ENCODE measurements at regions not wholly inside any gene's neighbourhood (a gene's known extent, or its start where the extent isn't known, plus 50 kb on each side); places are given as distances from the start of the nearest gene placed in this dataset.

GRCh38 chr3:3333571-3333970, 154.1 kb upstream of the CRBN start:
- Histone ChIP-seq H3K27ac (no peak overlapping the region), H3K4me1 (no peaks in the 10 kb centered on the region), H3K36me3 (no peaks in the 10 kb centered on the region), H3K4me3 (no peak overlapping the region), H3K9me3 (no peaks in the 10 kb centered on the region), H3K27me3 (replicated peaks in 1 of 7) (no peaks in the 10 kb centered on the region)
- no peak for DNase-seq
- 79 to 93% (median 85%) methylated on average over 2 of the region's 2 CpGs for WGBS, 5 donors
- TF ChIP-seq POLR2AphosphoS5 (IDR thresholded peaks at IDR 0.05) (no peak), POLR2A (IDR thresholded peaks at IDR 0.05) (no peak), CTCF (IDR thresholded peaks at IDR 0.05 in 8 of 11, conservative IDR thresholded peaks at IDR 0.05 in 3 of 11) (no peak)
- intact Hi-C loops (cut with DNase I; ENCODE audit: low total_unique reads) = no loop called here

GRCh38 chr3:3316521-3316920, 137.0 kb upstream of the CRBN start:
- Histone ChIP-seq H3K9me3 (peaks cover 0 to 12% (median 3%) of the 10 kb centered on the region in 8 donors), H3K4me3 (no peak overlapping the region), H3K36me3 (no peaks in the 10 kb centered on the region), H3K4me1 (no peaks in the 10 kb centered on the region), H3K27me3 (replicated peaks in 1 of 7) (no peaks in the 10 kb centered on the region), H3K27ac (no peak overlapping the region)
- intact Hi-C loops (cut with DNase I; ENCODE audit: low total_unique reads) = no loop called here
- no peak for DNase-seq
- no peak for TF ChIP-seq POLR2A (IDR thresholded peaks at IDR 0.05)
- WGBS, 5 donors = 47 to 57% (median 53%) methylated on average over 3 of the region's 3 CpGs

GRCh38 chr3:3315846-3316245, 136.4 kb upstream of the CRBN start:
- Histone ChIP-seq H3K27ac (no peak overlapping the region), H3K4me3 (no peak overlapping the region), H3K9me3 (peaks cover 0 to 12% (median 3%) of the 10 kb centered on the region in 8 donors), H3K4me1 (no peaks in the 10 kb centered on the region), H3K27me3 (replicated peaks in 1 of 7) (no peaks in the 10 kb centered on the region), H3K36me3 (no peaks in the 10 kb centered on the region)
- DNase-seq = no peak
- intact Hi-C loops (cut with DNase I; ENCODE audit: low total_unique reads) = no loop called here
- 75 to 89% (median 86%) methylated on average over 7 of the region's 7 CpGs for WGBS, 5 donors
- TF ChIP-seq POLR2A (IDR thresholded peaks at IDR 0.05) (no peak), CTCF (IDR thresholded peaks at IDR 0.05 in 8 of 11, conservative IDR thresholded peaks at IDR 0.05 in 3 of 11) (no peak), POLR2AphosphoS5 (IDR thresholded peaks at IDR 0.05) (no peak)

- Histone ChIP-seq H3K4me1 (no peaks in the 10 kb centered on the region), H3K36me3 (no peaks in the 10 kb centered on the region), H3K27ac (no peak overlapping the region), H3K4me3 (no peak overlapping the region), H3K27me3 (replicated peaks in 1 of 7) (no peaks in the 10 kb centered on the region), H3K9me3 (no peaks in the 10 kb centered on the region)
- intact Hi-C loops (cut with DNase I; ENCODE audit: low total_unique reads) = no loop called here
- WGBS, 5 donors = 46 to 65% (median 52%) methylated on average over 3 of the region's 3 CpGs
- no peak for TF ChIP-seq POLR2A (IDR thresholded peaks at IDR 0.05)
- no peak for TF ChIP-seq POLR2AphosphoS5 (IDR thresholded peaks at IDR 0.05)
- no peak for TF ChIP-seq CTCF (IDR thresholded peaks at IDR 0.05 in 8 of 11, conservative IDR thresholded peaks at IDR 0.05 in 3 of 11)
- DNase-seq = no peak
Observed at GRCh38 chr3:3309887-3310286, 130.4 kb upstream of the CRBN start.

GRCh38 chr3:3308809-3309208, 129.3 kb upstream of the CRBN start:
- no peak overlapping the region for H3K4me3 ChIP-seq
- no peak for DNase-seq
- intact Hi-C loops (cut with DNase I; ENCODE audit: low total_unique reads) = no loop called here
- H3K27ac ChIP-seq = no peak overlapping the region
- no peaks in the 10 kb centered on the region for H3K4me1 ChIP-seq
- WGBS, 5 donors = 83 to 88% (median 84%) methylated on average over 3 of the region's 3 CpGs
- TF ChIP-seq CTCF (IDR thresholded peaks at IDR 0.05 in 8 of 11, conservative IDR thresholded peaks at IDR 0.05 in 3 of 11) = no peak
- no peaks in the 10 kb centered on the region for H3K36me3 ChIP-seq
- no peaks in the 10 kb centered on the region for H3K9me3 ChIP-seq
- no peaks in the 10 kb centered on the region for H3K27me3 ChIP-seq (replicated peaks in 1 of 7)
